GM13976 (cell line): ENCODE measurements at regions not wholly inside any gene's neighbourhood (a gene's known extent, or its start where the extent isn't known, plus 50 kb on each side); places are given as distances from the start of the nearest gene placed in this dataset.

ENCODE experiments used
- DNase-seq: peaks from one replicate; pipeline ENCODE4 v3.0.0; 2012; ENCODE audit warnings: low spot score
- CTCF ChIP-seq: IDR thresholded peaks from 2 replicates; pipeline ENCODE4 v1.5.1; 2012; ENCODE audit warnings: borderline replicate concordance, mild to moderate bottlenecking; ENCODE audit not compliant: insufficient read depth; ENCODE audit errors: extremely low read depth, missing control alignments, control extremely low read depth
- in situ Hi-C: fragments of 300-500 bp; cut with MboI; formaldehyde crosslinking; loops from one replicate; pipeline ENCODE4 v1.12.0; 2022; ENCODE audit warnings: low sequenced_read_pairs, mixed read lengths, inconsistent platforms; ENCODE audit not compliant: unreplicated experiment

GRCh38 chr9:106283769-106284168 is 579.2 kb upstream of the ZNF462 start:
- in situ Hi-C loops: no loop called here
- no peak for DNase-seq
- no peak for TF ChIP-seq CTCF

GRCh38 chr9:106284296-106284695 is 578.7 kb upstream of the ZNF462 start:
- TF ChIP-seq CTCF: no peak
- no peak for DNase-seq
- in situ Hi-C loops: no loop called here

- no peak for TF ChIP-seq CTCF
- in situ Hi-C loops: no loop called here
- DNase-seq: no peak
These were observed 576.7 kb upstream of the ZNF462 start for GRCh38 chr9:106286249-106286648.

GRCh38 chr9:106287091-106287631 is 575.8 kb upstream of the ZNF462 start:
- no peak for TF ChIP-seq CTCF
- no peak for DNase-seq
- in situ Hi-C loops: no loop called here

GRCh38 chr9:106287731-106288130 is 575.2 kb upstream of the ZNF462 start:
- TF ChIP-seq CTCF: no peak
- in situ Hi-C loops: no loop called here
- no peak for DNase-seq

GRCh38 chr9:106288689-106289088 is 574.3 kb upstream of the ZNF462 start:
- in situ Hi-C loops: no loop called here
- DNase-seq: no peak
- no peak for TF ChIP-seq CTCF

- in situ Hi-C loops: no loop called here
- TF ChIP-seq CTCF: no peak
- no peak for DNase-seq
These were observed 571.2 kb upstream of the ZNF462 start for GRCh38 chr9:106291786-106292185.
